NCI-H524 treated with DMSO at 0.1 percent for 48 hours (cell line): ENCODE measurements at regions not wholly inside any gene's neighbourhood (a gene's known extent, or its start where the extent isn't known, plus 50 kb on each side); places are given as distances from the start of the nearest gene placed in this dataset.
A peak's percentile ranks its signal among the peaks of the same experiment; 100 is the strongest.
"Not testable (repeated sequence)": the region's sequence is repeated elsewhere in the genome, so short reads cannot be mapped to it uniquely, and the experiment has no call there.

Source experiments
- DNase-seq: peaks from one replicate; lab custom pipeline; 2025; lab: John Stamatoyannopoulos, UW

GRCh38 chr5:99060306-99061261 is 131.8 kb upstream of the CHD1 start:
- DNase-seq: peak; percentile 4

GRCh38 chr5:99059685-99060084 is 130.9 kb upstream of the CHD1 start:
- DNase-seq: no peak

- DNase-seq: no peak
These were observed 129.7 kb upstream of the CHD1 start for GRCh38 chr5:99058466-99058865.

GRCh38 chr5:99054972-99055371 is 126.2 kb upstream of the CHD1 start:
- DNase-seq: no peak

GRCh38 chr5:99045871-99046270 is 117.1 kb upstream of the CHD1 start:
- DNase-seq: no peak

GRCh38 chr5:99043257-99043656 is 114.5 kb upstream of the CHD1 start:
- not testable (repeated sequence) for DNase-seq

- DNase-seq: no peak
These were observed 108.9 kb upstream of the CHD1 start for GRCh38 chr5:99037668-99038067.

GRCh38 chr5:99035942-99036341 is 107.1 kb upstream of the CHD1 start:
- no peak for DNase-seq

GRCh38 chr5:99034336-99034735 is 105.5 kb upstream of the CHD1 start:
- DNase-seq: no peak

GRCh38 chr5:99033014-99033900 is 104.5 kb upstream of the CHD1 start:
- DNase-seq: no peak

GRCh38 chr5:99032234-99033013 is 103.6 kb upstream of the CHD1 start:
- peak; percentile 24 for DNase-seq

GRCh38 chr5:99030906-99031440 is 102.2 kb upstream of the CHD1 start:
- DNase-seq: no peak

GRCh38 chr5:99029172-99029571 is 100.4 kb upstream of the CHD1 start:
- DNase-seq: no peak

- not testable (repeated sequence) for DNase-seq
These were observed 99.4 kb upstream of the CHD1 start for GRCh38 chr5:99028170-99028569.

- DNase-seq: no peak
These were observed 96.7 kb upstream of the CHD1 start for GRCh38 chr5:99025298-99026045.

GRCh38 chr5:99023330-99023729 is 94.5 kb upstream of the CHD1 start:
- no peak for DNase-seq

- DNase-seq: no peak
These were observed 93.4 kb upstream of the CHD1 start for GRCh38 chr5:99022250-99022649.

- no peak for DNase-seq
These were observed 91.9 kb upstream of the CHD1 start for GRCh38 chr5:99020698-99021048.

- DNase-seq: peak; percentile 3
These were observed 91.2 kb upstream of the CHD1 start for GRCh38 chr5:99019812-99020697.

GRCh38 chr5:99019254-99019653 is 90.4 kb upstream of the CHD1 start:
- no peak for DNase-seq
